Prostate gland (tissue), 2 donors: ENCODE measurements at regions not wholly inside any gene's neighbourhood (a gene's known extent, or its start where the extent isn't known, plus 50 kb on each side); places are given as distances from the start of the nearest gene placed in this dataset.

Experiments used
- CTCF ChIP-seq, 4 experiments: fragments of 200-600 bp in 2 of 4; fragments of 450-650 bp in 2 of 4; sonication (generic) in 2 of 4; IDR thresholded peaks; 1 replicate in 3 of 4; 2 replicates in 1 of 4; pipeline ENCODE4 v1.5.1; 2016 to 2019; ENCODE audit warnings: antibody characterized with exemption in 4 of 4, mild to moderate bottlenecking in 2 of 4, moderate library complexity in 2 of 4
- POLR2A ChIP-seq: fragments of 450-650 bp; IDR thresholded peaks from one replicate; pipeline ENCODE4 v1.6.1; 2016; ENCODE audit warnings: antibody characterized with exemption, mild to moderate bottlenecking
- POLR2AphosphoS5 ChIP-seq: sonication (generic); formaldehyde crosslinking; IDR thresholded peaks from one replicate; pipeline ENCODE4 v1.6.1; 2017; ENCODE audit warnings: antibody characterized with exemption

DNA sequence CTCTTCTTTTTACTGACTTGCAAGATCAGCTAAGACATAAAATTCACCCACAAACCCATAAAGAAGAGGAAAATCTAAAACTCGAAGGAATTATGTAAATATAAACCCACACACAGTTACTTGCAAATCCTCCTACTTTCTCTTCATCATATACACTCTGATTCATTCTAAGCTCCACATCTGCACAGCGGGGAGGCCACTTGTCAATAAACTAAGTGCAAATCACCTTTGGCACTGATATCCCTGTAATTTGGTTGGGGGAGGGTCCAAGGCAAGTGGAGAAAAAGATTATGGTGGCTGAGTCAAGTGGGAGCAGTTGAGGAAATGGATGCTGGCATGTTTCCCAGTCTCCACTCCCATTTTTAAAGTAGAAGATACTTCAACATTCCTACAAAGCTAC lies 596.5 kb downstream of the MATN1 start:
- TF ChIP-seq CTCF (IDR thresholded peaks at IDR 0.05), result no peak
- no peak for TF ChIP-seq POLR2A
- no peak for TF ChIP-seq POLR2AphosphoS5
